MG63 (cell line): ENCODE measurements at regions not wholly inside any gene's neighbourhood (a gene's known extent, or its start where the extent isn't known, plus 50 kb on each side); places are given as distances from the start of the nearest gene placed in this dataset.

ENCODE experiments used
- DNase-seq: peaks from one replicate; pipeline ENCODE4 v3.0.0-alpha.2; 2020
- H3K27me3 ChIP-seq: fragments of 250-450 bp; sonication (Bioruptor Pico); 2 replicates; pipeline ENCODE4 v1.5.1; 2020; ENCODE audit warnings: mild to moderate bottlenecking, moderate library complexity
- H3K36me3 ChIP-seq: fragments of 250-450 bp; sonication (Bioruptor Pico); 2 replicates; pipeline ENCODE4 v1.5.1; 2020; ENCODE audit warnings: mild to moderate bottlenecking, moderate library complexity
- H3K4me3 ChIP-seq: fragments of 250-450 bp; sonication (Bioruptor Pico); 2 replicates; pipeline ENCODE4 v1.5.1; 2020; ENCODE audit warnings: mild to moderate bottlenecking, moderate library complexity
- H3K9me3 ChIP-seq: fragments of 250-450 bp; sonication (Bioruptor Pico); 2 replicates; pipeline ENCODE4 v1.5.1; 2020; ENCODE audit warnings: mild to moderate bottlenecking, moderate library complexity

DNA sequence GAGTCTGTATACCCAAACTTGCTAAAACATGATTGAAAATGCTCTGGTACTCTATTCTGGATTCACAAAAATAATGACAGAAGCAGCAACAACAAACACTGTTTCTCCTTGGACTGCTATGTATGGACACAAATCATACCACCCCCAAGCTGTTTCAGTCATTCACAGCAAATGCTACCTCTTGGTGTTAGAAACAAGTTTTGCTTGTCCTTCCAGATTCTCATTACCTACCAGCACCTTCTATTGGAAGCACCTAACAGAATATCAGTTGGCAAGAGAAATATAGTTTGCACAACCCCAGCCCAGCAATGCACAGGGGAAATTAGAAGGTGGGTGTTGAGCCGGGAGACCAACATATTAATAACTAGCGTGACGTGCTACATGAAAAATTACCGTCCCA, 1950.9 kb downstream of the C4orf33 start:
- Histone ChIP-seq H3K27me3 (no peaks in the 10 kb centered on the region), H3K4me3 (no peak overlapping the region), H3K9me3 (no peaks in the 10 kb centered on the region), H3K36me3 (no peaks in the 10 kb centered on the region)
- no peak for DNase-seq

DNA sequence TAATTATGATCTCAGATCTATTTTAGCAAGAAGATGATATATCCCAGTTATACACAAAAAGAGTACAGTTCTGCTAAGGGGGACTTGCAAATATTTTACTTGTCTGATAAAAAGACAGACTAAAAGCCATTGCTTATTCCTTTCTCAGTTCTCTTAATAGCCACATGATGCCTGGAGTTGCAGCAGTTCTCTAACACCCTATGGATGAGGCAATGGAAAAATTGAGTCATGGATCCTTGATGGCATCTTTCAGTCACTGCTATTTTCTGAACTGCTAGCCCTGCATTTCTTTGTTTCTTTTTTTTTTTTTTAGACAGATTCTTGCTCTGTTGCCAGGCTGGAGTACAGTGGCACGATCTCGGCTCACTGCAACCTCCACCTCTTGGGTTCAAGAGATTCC, 1956.7 kb downstream of the C4orf33 start:
- H3K9me3 ChIP-seq = no peaks in the 10 kb centered on the region
- H3K4me3 ChIP-seq = no peak overlapping the region
- DNase-seq = no peak
- no peaks in the 10 kb centered on the region for H3K27me3 ChIP-seq
- no peaks in the 10 kb centered on the region for H3K36me3 ChIP-seq

GRCh38 chr4:131054489-131055019, 1958.6 kb downstream of the C4orf33 start:
- no peak overlapping the region for H3K4me3 ChIP-seq
- H3K9me3 ChIP-seq = no peaks in the 10 kb centered on the region
- H3K36me3 ChIP-seq = no peaks in the 10 kb centered on the region
- no peaks in the 10 kb centered on the region for H3K27me3 ChIP-seq
- no peak for DNase-seq

DNA sequence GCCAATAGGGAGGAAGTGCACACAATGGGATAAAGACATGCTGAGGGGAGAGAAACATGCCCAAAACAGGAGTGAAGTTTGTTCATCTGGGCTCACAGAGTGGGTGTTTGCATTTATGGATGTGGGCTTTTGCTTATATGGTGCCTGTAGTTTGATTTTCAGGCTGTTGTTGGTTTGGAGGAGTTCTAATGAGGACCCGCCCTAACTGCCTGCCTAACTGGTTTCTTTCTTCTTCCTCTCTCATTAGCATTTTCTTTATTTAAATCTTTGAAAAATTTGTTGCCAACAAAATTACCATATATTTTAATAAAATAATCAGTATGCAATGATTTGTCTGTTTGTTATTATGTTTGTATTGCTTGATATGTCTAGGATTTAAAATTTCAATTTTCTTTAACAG, 1965.8 kb downstream of the C4orf33 start:
- DNase-seq = no peak

DNA sequence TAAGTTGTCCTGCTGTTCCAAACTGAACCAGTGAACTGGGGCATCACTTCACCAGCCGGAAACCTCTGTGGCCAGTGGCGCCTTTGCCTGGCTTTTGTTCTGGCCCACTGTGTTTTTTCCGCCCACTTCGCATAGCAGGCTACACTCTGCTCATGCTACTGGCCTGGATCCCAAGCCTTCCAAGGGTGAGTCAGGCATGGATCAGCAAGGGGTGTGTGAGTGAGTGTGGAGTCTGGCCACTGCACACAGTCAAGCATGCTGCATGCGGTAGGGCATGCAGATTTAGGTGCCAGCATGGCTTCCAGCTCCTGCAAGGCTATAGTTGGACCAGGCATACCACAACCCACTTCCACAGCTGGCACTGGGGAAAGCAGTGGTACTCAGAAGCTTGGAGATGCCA, 1967.9 kb downstream of the C4orf33 start:
- Histone ChIP-seq H3K36me3 (no peaks in the 10 kb centered on the region), H3K27me3 (no peaks in the 10 kb centered on the region), H3K9me3 (no peaks in the 10 kb centered on the region), H3K4me3 (no peak overlapping the region)
- DNase-seq = peak; percentile 39

More for the DNA sequence above, 1965.8 kb downstream of the C4orf33 start:
- Histone ChIP-seq H3K4me3 (no peak overlapping the region), H3K9me3 (no peaks in the 10 kb centered on the region), H3K27me3 (no peaks in the 10 kb centered on the region), H3K36me3 (no peaks in the 10 kb centered on the region)

GRCh38 chr4:131081069-131081468, 1985.1 kb downstream of the C4orf33 start:
- H3K4me3 ChIP-seq = no peak overlapping the region
- H3K27me3 ChIP-seq = no peaks in the 10 kb centered on the region
- DNase-seq = no peak
- H3K9me3 ChIP-seq = no peaks in the 10 kb centered on the region
- no peaks in the 10 kb centered on the region for H3K36me3 ChIP-seq

GRCh38 chr4:131084997-131085396, 1989.0 kb downstream of the C4orf33 start:
- Histone ChIP-seq H3K9me3 (no peaks in the 10 kb centered on the region), H3K4me3 (no peak overlapping the region), H3K36me3 (no peaks in the 10 kb centered on the region), H3K27me3 (no peaks in the 10 kb centered on the region)
- no peak for DNase-seq

DNA sequence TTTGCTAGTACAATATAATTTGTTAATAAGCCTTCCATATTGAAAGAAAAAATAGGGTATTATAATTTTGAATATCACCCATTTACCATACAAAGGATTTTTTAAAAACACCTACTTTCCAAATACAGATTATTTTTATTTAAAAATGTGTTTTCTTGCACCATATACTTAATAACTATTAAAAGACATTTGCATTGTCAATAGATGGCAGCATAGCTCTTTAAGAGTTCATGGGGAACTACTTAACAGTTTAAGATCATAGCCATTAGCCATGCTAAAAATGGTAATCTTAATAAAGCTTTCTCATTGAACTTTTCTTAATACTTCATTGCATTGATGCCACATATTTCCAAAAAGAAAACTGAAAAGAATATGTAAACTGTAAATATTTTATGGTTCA, 1995.9 kb downstream of the C4orf33 start:
- no peak for DNase-seq
- no peaks in the 10 kb centered on the region for H3K27me3 ChIP-seq
- H3K36me3 ChIP-seq = no peaks in the 10 kb centered on the region
- no peak overlapping the region for H3K4me3 ChIP-seq
- no peaks in the 10 kb centered on the region for H3K9me3 ChIP-seq

GRCh38 chr4:131093303-131093702, 1997.4 kb downstream of the C4orf33 start:
- no peak for DNase-seq
- Histone ChIP-seq H3K9me3 (no peaks in the 10 kb centered on the region), H3K27me3 (no peaks in the 10 kb centered on the region), H3K4me3 (no peak overlapping the region), H3K36me3 (no peaks in the 10 kb centered on the region)

DNA sequence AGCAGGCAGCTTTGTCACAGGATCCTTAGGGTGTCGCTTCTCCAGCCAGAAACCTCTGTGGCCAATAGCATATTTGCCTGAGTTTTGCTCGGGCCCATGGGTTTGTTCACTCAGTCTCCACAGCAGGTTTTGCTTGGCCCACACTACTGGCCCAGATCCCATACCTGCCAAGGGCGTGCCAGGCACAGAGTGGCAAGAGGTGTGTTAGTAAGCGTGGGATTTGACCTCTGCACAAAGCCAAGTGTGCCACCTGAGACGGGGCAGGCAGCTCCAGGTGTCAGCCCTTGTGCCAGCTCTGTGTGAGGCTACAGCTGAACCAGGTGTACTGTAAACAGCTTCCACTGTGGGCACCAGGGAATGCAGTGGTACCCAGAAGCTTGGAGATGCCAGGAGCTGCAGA, 2003.0 kb downstream of the C4orf33 start:
- H3K36me3 ChIP-seq = no peaks in the 10 kb centered on the region
- no peak overlapping the region for H3K4me3 ChIP-seq
- DNase-seq = no peak
- H3K27me3 ChIP-seq = no peaks in the 10 kb centered on the region
- H3K9me3 ChIP-seq = no peaks in the 10 kb centered on the region

DNA sequence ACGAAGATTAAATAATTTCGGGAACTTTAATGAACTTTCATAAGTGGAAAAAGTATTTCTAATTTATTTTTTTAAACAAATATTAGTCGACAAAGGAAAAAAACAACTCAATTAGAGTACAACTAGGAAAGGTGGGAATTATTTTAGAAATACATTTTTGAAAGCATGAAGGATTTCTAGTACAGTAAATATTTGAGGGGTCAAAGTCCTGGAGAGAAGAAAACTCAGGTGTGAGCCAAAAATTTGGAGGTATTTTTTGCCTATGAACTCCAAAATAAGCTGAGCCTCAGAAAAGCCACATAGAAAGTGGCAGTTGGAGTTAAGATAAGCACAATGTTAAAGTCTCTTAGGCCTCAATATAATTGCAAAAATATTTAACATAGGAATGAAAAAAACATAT, 2017.3 kb downstream of the C4orf33 start:
- Histone ChIP-seq H3K27me3 (no peaks in the 10 kb centered on the region), H3K4me3 (no peak overlapping the region), H3K36me3 (no peaks in the 10 kb centered on the region), H3K9me3 (no peaks in the 10 kb centered on the region)
- DNase-seq = no peak

GRCh38 chr4:131113704-131114103, 2017.8 kb downstream of the C4orf33 start:
- Histone ChIP-seq H3K4me3 (no peak overlapping the region), H3K9me3 (no peaks in the 10 kb centered on the region), H3K27me3 (no peaks in the 10 kb centered on the region), H3K36me3 (no peaks in the 10 kb centered on the region)
- no peak for DNase-seq

GRCh38 chr4:131119661-131120060, 2023.7 kb downstream of the C4orf33 start:
- no peaks in the 10 kb centered on the region for H3K9me3 ChIP-seq
- no peak overlapping the region for H3K4me3 ChIP-seq
- DNase-seq = no peak
- no peaks in the 10 kb centered on the region for H3K27me3 ChIP-seq
- no peaks in the 10 kb centered on the region for H3K36me3 ChIP-seq

- no peaks in the 10 kb centered on the region for H3K27me3 ChIP-seq
- H3K9me3 ChIP-seq = no peaks in the 10 kb centered on the region
- DNase-seq = no peak
- no peaks in the 10 kb centered on the region for H3K36me3 ChIP-seq
- no peak overlapping the region for H3K4me3 ChIP-seq
These were observed 2011.9 kb upstream of the PCDH10 start for GRCh38 chr4:131137196-131137595.

GRCh38 chr4:131159261-131159660, 1989.8 kb upstream of the PCDH10 start:
- Histone ChIP-seq H3K27me3 (no peaks in the 10 kb centered on the region), H3K36me3 (no peaks in the 10 kb centered on the region), H3K4me3 (no peak overlapping the region), H3K9me3 (no peaks in the 10 kb centered on the region)
- DNase-seq = no peak

DNA sequence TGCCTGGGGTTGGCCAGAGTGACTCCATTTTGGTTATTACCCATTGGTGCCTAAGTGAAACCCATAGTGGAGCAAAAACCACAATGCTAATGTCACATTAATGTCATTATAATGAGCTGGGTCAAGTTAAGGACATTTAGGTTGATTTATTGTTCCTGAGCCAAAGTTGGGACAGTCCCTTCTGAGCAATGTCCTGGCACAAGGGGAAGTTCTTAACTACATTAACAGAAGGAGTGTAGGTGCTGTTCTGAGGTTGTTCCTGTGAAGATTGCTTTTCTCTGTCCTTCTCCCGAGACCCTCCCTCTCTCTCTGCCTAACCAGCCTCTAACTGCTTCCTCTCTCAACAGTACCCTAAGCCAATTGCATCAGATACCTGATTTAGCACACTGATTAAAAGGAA, 1956.8 kb upstream of the PCDH10 start:
- no peaks in the 10 kb centered on the region for H3K36me3 ChIP-seq
- no peak overlapping the region for H3K4me3 ChIP-seq
- H3K27me3 ChIP-seq = no peaks in the 10 kb centered on the region
- no peaks in the 10 kb centered on the region for H3K9me3 ChIP-seq
- no peak for DNase-seq

DNA sequence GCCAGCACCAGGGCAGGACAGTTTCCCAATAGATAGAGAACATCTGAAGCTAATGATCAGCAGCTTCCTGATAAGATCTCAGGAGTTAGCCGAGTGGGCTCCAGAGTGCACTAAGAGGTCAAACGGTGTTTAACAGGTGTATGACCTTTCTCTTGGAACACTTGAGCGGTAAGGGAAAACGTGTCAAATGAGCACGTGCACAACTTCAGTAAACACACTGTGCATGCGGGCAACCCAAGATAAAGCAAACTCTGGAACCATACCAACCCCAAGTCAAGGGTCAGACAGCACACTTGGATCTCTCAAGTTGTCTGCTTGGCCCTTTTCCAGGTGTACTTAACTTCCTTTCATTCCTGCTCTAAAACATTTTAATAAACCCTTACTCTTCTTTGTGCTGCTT, 1941.5 kb upstream of the PCDH10 start:
- DNase-seq = no peak
- Histone ChIP-seq H3K27me3 (no peaks in the 10 kb centered on the region), H3K9me3 (no peaks in the 10 kb centered on the region), H3K4me3 (no peak overlapping the region), H3K36me3 (no peaks in the 10 kb centered on the region)

DNA sequence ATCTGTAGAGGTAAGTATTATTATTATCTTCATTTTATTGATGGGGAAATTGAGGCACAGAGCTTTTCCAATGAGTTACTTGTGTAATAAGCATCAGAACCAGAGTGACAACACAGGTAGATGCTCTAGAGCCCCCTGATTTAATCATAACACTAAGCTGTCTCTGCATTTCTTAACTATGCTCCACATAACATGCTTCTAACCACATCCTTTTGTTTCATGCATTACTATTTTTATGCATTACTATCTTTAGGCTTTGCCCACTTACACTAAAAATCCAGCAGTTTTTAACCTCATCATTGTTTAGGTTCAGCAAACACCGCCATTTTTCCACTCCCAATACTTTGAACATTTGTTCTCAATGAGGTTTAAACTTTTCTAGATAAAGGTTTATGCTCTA, 1900.8 kb upstream of the PCDH10 start:
- Histone ChIP-seq H3K4me3 (no peak overlapping the region), H3K27me3 (no peaks in the 10 kb centered on the region), H3K36me3 (no peaks in the 10 kb centered on the region), H3K9me3 (no peaks in the 10 kb centered on the region)
- DNase-seq = no peak

DNA sequence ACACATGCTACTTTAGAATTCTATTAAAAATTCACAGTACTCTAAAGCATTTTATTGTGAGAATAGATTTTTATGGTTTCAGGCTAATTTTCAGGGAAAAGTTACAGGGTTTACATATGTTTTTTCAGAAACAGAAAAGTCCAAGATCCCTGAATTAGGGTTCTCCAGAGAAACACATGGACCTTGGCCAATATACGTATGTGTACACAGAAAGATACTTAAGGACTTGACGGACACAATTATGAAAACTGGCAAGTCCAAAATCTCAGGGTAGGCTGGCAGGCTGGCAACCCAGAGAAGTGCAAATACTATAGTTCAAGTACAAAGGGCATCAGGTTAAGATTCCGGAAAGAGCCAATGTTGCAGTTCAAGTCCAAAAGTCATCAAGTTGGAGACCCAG, 1897.8 kb upstream of the PCDH10 start:
- DNase-seq = no peak
- no peaks in the 10 kb centered on the region for H3K9me3 ChIP-seq
- H3K27me3 ChIP-seq = no peaks in the 10 kb centered on the region
- no peaks in the 10 kb centered on the region for H3K36me3 ChIP-seq
- H3K4me3 ChIP-seq = no peak overlapping the region
